NCI-H446 (cell line): ENCODE measurements at regions not wholly inside any gene's neighbourhood (a gene's known extent, or its start where the extent isn't known, plus 50 kb on each side); places are given as distances from the start of the nearest gene placed in this dataset.

Source experiments
- DNase-seq, 2 experiments: peaks; one replicate each; lab custom pipeline; 2025; lab: John Stamatoyannopoulos, UW

- DNase-seq = no peak
Measured at GRCh38 chr10:43737003-43737402, 88.3 kb upstream of the ZNF32 start.

GRCh38 chr10:43735907-43736306 is 87.2 kb upstream of the ZNF32 start:
- no peak for DNase-seq

DNA sequence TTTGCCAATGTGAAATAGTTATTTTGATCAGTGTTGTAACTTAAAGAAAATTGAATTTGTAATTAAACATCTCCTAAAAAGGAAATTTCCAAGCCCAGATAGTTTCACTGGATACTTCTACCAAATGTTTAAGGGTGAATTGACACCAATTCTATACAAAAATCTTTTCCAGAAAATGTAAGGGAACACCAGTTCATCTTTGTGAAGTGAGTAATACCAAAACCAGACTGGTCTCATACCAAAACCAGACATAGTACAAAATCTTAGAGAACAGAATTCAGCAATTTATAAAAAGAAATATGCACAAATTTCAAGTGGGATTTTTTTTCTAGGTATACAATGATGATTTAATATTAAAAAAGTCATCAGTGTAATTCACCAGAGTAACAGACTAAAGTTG is 86.0 kb upstream of the ZNF32 start:
- no peak for DNase-seq

GRCh38 chr10:43731486-43731885 is 82.8 kb upstream of the ZNF32 start:
- no peak for DNase-seq

GRCh38 chr10:43728425-43728824 is 79.7 kb upstream of the ZNF32 start:
- no peak for DNase-seq

- no peak for DNase-seq
Measured at GRCh38 chr10:43727935-43728334, 79.3 kb upstream of the ZNF32 start.

GRCh38 chr10:43715334-43715733 is 66.7 kb upstream of the ZNF32 start:
- DNase-seq = no peak

- no peak for DNase-seq
Measured at GRCh38 chr10:43712821-43713584, 64.3 kb upstream of the ZNF32 start.

- no peak for DNase-seq
Measured at GRCh38 chr10:43710772-43711471, 62.2 kb upstream of the ZNF32 start.

DNA sequence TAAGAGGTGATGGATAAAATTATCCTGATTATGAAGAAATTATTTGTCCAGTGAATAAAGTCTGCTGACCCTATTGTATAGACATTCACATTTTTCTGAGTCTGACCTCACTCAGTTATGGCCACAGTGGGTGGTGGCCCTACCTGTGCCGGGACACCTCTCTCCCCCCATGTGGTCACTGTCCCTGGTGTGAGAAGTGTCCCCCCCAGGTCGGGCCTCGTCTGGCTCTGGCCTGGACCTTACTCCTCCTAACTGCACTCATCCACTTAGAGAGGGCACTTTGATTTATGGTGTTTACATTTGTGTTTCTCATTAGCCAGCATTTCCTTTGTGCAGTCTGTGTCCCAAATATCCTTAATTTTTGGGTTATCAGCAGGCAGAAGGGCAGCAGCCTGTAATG is 59.6 kb upstream of the ZNF32 start:
- DNase-seq = no peak

DNA sequence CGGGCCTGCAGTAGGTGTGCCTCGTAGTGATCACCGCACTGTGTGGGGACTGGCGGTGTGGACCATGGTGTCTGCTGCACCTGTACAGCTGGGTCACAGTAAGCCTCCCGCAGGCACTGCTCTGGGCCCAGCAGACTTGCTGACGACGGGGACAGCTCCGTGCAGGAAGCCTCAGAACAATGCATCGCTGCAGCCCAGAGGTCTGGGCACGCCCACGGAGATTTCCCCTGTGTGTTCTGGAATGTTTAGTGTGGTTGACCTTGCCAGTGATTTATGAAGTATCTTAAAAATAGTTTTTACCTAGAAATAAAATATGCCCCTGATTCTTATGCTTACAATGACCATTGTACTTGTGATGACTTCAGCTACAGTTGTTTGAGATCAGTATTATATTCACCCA is 59.1 kb upstream of the ZNF32 start:
- DNase-seq = no peak

GRCh38 chr10:43706166-43706565 is 57.5 kb upstream of the ZNF32 start:
- no peak for DNase-seq

- no peak for DNase-seq
Measured at GRCh38 chr10:43703286-43703685, 54.6 kb upstream of the ZNF32 start.

DNA sequence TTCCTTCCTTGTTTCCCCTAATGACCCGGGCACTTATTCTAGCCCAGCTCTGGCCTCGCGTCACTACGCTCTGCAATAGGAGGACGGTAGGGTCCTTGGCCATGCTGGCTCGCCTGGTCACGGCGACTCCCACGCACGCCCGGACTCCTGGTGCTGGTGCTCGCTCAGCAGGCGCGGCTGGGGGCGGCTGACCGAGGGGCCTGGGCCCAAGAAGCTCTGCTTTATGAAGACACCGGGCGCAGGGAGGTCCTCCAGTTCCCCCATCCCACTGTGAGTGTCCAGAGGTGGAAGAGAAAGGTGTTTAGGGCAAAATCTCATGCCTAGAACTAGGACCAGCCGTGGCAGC is 54.2 kb upstream of the ZNF32 start:
- DNase-seq = no peak

DNA sequence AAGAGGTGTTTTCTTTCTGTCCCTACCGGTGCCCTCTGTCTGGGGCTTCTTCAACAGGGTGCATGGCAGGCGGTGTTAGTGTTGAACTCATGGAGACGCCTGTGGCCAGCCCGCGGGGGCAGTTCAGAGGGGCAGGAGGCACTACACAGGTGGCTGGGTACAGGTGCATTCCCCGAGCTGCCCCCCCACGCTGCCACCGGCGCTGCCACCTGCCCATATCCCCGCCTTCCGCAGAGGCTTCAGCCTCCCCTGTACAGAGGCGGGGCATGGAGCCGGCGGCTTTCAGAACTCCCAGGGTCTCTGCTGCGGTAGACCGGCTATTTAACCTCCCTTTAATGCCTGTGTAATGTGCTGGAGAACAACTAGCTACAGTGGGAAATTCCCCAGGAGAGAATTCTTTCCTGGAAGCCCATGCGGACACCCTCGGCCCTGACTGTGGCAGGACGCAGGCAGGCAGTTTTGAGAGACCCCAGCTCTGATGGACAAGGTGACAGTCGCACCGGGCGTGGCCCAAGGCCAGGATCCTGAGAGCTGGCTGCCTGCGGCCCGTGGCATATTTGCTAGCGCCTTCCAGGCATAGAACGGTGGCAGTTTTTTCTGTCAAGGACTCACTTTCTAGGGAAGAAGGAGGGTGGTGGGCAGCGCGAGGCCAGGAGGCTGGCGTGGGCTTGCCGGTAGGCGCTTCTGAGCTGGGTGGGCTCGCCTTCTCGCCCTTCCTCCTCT is 53.7 kb upstream of the ZNF32 start:
- DNase-seq = no peak

- no peak for DNase-seq
Measured at GRCh38 chr10:43701295-43701694, 52.6 kb upstream of the ZNF32 start.

DNA sequence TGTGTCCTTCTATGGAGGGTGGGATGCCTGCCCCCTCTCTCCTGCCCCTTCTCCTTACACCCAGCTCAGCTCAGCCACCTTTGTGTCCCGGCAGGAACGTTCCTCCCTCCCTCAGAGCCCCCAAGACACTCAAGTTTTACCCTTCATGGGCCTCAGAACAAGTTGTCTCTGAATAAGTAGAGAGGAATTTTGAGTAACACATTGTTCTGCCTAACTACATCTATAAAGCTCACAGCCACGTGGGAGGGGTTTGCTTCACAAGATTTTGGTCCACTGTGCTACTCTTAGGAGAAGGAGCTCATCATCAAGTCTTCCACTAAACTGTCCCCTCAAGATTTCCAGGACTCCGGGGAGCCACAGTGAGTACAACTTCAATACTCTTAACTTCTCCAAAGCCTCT is 51.6 kb upstream of the ZNF32 start:
- DNase-seq = no peak

- DNase-seq = no peak
Measured at GRCh38 chr10:43699516-43699915, 50.8 kb upstream of the ZNF32 start.
